GM19395 (cell line): ENCODE measurements at regions not wholly inside any gene's neighbourhood (a gene's known extent, or its start where the extent isn't known, plus 50 kb on each side); places are given as distances from the start of the nearest gene placed in this dataset.

Experiments
- ATAC-seq: cut with Tn5 transposase; IDR thresholded peaks from one replicate; pipeline ENCODE4 v1.9.1; 2021; ENCODE audit warnings: mild to moderate bottlenecking, moderate library complexity; ENCODE audit not compliant: unreplicated experiment

- no peak for ATAC-seq
Measured at GRCh38 chr12:114975640-114976310, 291.8 kb upstream of the TBX3 start.

GRCh38 chr12:114974826-114975639, 291.1 kb upstream of the TBX3 start:
- ATAC-seq: no peak

- no peak for ATAC-seq
Measured at GRCh38 chr12:114974333-114974732, 290.4 kb upstream of the TBX3 start.

GRCh38 chr12:114968727-114969126, 284.8 kb upstream of the TBX3 start:
- ATAC-seq: no peak

GRCh38 chr12:114967151-114967550, 283.2 kb upstream of the TBX3 start:
- ATAC-seq: no peak

GRCh38 chr12:114964841-114965240, 280.9 kb upstream of the TBX3 start:
- no peak for ATAC-seq

GRCh38 chr12:114963846-114964245, 279.9 kb upstream of the TBX3 start:
- no peak for ATAC-seq

- no peak for ATAC-seq
Measured at GRCh38 chr12:114961491-114961890, 277.5 kb upstream of the TBX3 start.

GRCh38 chr12:114958538-114958937, 274.6 kb upstream of the TBX3 start:
- ATAC-seq: no peak

GRCh38 chr12:114957225-114957624, 273.2 kb upstream of the TBX3 start:
- no peak for ATAC-seq

GRCh38 chr12:114955414-114956014, 271.5 kb upstream of the TBX3 start:
- no peak for ATAC-seq

- ATAC-seq: no peak
Measured at GRCh38 chr12:114954511-114955055, 270.6 kb upstream of the TBX3 start.

- ATAC-seq: no peak
Measured at GRCh38 chr12:114952573-114953271, 268.7 kb upstream of the TBX3 start.

- no peak for ATAC-seq
Measured at GRCh38 chr12:114949058-114949820, 265.3 kb upstream of the TBX3 start.

GRCh38 chr12:114945351-114945750, 261.4 kb upstream of the TBX3 start:
- ATAC-seq: no peak

GRCh38 chr12:114944736-114945135, 260.8 kb upstream of the TBX3 start:
- ATAC-seq: no peak

GRCh38 chr12:114943601-114944000, 259.6 kb upstream of the TBX3 start:
- ATAC-seq: no peak

- ATAC-seq: no peak
Measured at GRCh38 chr12:114938487-114939210, 254.7 kb upstream of the TBX3 start.

- ATAC-seq: no peak
Measured at GRCh38 chr12:114936148-114937079, 252.4 kb upstream of the TBX3 start.
